Fibroblast of peridontal ligament (primary cell): ENCODE measurements at regions not wholly inside any gene's neighbourhood (a gene's known extent, or its start where the extent isn't known, plus 50 kb on each side); places are given as distances from the start of the nearest gene placed in this dataset.
"Not testable (repeated sequence)": the region's sequence is repeated elsewhere in the genome, so short reads cannot be mapped to it uniquely, and the experiment has no call there.

Source experiments
- DNase-seq: peaks from one replicate; pipeline ENCODE4 v3.0.0-alpha.2; 2010; ENCODE audit errors: extremely low read depth

DNA sequence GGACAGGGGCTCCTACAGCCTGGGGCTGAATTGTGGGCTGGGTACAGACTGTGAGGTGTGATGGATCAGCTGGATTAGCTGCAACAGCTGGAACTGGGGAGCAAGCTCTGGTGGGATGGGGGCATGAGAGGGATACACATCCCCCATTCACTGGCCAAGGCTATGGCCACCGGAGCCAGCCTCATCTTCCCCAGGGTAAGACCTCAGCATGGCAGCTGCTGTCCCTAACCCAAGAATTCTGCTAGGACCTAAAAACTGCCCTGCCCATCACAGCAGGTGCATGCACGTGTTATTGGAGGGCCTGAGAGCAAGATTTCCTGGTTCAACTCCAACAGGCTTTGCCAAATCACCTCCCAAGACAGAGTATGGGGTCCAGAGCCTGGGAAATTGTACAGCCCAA lies 258.6 kb upstream of the AGTR2 start:
- no peak for DNase-seq

DNA sequence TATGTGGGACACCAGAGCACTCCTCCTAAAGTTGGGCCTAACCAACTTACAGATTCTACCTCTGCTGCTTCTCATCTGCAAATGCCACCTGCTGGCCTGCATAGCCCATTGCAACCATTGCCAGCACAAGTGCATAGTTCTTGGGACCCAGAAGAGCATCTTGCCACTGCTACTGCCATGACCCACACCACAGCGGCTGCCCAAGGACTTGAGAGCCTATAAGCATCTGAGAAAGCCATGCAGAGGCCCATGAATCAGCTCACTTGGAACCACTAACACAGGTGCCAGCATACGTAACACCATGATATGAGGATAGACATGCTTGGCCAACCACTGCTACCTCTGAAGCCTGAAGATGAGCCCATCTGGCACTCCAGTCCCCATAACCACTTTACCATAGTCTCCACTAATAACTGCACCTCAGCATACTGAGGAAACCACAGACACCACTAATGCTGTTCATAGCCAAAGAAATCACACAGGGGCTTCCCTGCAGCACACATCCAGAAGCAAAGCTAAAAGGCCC lies 258.1 kb upstream of the AGTR2 start:
- no peak for DNase-seq

DNA sequence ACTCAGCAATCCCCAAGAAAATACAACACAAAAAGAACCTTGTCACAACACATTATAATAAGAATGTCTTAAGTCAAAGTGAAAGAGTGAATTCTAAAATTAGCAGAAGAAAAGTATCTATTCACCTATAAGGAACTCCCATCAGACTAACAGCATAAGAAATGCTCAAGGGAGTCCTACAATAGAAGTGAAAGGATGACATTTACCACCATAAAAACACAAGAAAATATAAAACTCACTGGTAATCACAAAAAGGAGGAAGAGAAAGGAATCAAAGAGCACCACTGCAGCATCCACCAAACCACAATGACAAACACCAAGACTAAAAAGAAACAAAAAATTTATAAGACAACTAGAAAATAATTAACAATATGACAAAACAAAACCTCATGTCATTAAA lies 257.0 kb upstream of the AGTR2 start:
- no peak for DNase-seq

DNA sequence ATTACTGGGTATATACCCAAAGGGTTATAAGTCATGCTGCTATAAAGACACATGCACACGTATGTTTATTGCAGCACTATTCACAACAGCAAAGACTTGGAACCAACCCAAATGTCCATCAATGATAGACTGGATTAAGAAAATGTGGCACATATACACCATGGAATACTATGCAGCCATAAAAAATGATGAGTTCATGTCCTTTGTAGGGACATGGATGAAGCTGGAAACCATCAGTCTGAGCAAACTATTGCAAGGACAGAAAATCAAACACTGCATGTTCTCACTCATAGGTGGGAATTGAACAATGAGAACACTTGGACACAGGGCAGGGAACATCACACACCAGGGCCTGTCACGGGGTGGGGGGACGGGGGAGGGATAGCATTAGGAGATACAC lies 254.9 kb upstream of the AGTR2 start:
- DNase-seq: not testable (repeated sequence)

DNA sequence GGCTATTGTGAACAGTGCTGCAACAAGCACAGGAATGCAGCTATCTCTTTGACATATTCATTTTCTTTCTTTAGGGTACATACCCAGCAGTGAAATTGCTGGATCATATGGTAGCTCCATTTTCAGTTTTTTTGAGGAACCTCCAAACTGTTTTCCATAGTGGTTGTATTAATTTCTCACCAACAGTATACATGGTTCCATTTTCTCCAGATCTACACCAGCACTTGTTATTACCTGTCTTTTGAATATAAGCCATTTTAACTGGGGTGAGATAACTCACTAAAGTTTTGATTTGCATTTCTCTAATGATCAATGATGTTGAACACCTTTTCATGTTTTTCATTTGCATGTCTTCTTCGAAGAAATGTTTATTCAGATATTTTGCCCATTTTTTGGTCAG lies 241.1 kb upstream of the AGTR2 start:
- no peak for DNase-seq

DNA sequence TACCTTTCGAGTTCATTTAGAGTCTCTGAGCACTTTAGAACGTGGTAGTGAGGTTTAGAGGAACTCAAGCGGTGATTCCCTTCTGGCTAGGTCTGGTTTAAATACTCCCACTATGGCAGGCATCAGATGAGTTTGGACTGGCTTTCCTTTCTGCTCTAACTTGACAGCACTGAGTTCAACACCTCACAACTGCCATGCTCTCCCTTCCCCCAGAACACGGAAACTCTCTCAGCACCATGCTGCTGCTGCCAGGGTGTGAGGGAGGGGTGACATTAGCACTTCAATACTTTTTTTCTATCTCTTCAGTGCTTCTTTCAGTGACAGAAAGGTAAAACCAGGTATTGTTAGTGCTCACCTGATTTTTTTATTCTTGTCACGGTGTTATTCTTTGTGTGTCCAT lies 234.5 kb upstream of the AGTR2 start:
- DNase-seq: no peak

DNA sequence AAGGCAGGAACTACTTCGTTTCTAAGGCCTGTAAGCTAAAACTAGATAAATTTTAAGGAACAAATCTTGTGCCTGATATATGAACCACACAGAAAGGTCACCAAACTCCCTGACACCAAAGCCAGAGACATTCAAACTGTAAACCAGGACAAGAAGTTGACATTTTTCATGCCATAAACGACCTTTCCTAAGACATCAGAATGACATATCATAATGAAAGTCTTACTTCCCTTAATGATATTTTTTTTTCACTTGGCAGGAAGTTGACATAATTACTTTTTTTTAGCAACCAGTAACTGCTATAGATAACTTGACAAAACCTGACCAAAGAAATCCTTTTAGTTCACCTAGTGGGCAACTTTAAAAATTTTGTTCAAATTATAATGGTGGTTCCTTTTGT lies 231.5 kb upstream of the AGTR2 start:
- no peak for DNase-seq

DNA sequence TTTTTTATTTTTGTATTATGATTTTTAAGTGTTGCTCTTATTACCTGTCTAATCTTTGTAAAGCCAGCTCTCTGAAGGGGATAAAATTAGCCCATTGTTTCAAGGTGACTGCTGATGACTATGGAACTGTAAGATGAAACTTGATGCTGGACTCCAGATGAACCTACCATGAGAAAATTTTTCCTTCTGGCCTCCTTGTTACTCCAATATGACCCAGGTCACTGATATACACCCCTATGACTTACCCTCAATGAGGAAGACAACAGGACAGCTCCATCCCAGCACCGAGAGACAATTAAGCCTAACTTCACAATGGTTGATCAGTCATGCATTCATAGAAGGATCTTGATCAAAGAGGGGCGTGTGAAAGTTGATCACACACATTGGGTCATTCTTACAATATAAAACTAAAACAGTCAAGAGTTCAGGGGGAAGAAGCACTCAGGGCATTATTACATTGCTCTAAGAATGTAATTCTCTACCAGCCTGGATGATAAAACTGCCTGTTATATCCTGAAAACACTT lies 230.8 kb upstream of the AGTR2 start:
- no peak for DNase-seq

DNA sequence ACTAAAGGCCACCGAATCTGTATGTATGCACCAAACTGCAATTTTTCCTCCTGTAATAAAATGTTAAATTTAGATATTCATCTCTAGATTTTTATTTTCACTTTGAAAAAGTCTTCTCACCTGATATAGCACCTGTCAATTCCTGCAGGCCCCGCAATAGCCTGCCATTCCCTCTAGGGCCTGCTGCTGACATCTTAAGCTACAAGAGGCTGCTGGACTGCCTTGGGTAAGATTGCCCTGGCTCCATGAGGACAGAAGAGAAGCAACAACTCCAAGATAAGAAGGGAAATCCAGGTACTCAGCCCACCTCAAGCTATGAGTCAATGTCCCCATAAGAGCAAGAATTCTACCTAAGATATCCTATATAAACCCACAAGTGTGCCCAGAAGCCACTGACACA lies 230.2 kb upstream of the AGTR2 start:
- DNase-seq: no peak

DNA sequence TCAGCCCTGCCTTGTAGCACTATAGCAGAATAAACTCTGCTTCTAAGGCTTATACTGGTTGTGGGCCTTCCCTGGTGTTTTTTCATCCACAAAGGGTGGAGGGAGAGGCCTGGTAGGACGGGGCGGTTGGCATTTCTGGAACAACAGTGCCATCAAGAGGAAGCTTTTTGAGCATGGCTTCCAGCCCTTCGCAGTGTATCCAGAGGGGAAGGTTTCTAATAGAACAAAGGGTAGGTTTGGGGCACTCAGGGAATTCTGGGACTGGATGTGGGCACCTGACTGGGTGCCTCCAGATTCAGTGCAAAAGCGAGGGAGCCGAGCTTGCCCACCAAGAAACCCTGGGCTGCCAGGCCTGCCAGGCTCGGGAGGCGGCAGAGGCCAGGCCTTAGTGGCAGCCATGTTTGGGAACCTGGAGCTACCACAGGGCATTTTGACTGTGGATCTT lies 229.6 kb upstream of the AGTR2 start:
- DNase-seq: no peak

DNA sequence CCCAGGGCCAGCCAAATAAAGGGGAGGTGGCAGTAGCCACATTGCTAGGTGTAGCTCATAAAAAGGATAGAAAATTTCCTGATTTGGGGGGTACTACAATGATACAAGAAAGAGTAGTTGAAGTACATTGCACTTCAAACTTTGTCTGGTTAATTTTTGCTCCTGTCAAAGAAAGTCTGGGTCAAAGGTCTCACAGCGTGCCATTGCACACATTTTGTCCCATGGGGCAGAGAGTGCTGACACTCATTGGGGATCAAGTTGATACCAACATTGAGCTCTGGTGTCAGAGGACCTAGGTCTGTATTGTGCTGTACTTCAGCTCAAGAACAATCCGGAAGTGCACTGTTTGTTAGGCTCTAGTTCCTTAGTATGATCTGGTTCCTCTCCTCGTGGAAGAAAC lies 229.2 kb upstream of the AGTR2 start:
- no peak for DNase-seq

DNA sequence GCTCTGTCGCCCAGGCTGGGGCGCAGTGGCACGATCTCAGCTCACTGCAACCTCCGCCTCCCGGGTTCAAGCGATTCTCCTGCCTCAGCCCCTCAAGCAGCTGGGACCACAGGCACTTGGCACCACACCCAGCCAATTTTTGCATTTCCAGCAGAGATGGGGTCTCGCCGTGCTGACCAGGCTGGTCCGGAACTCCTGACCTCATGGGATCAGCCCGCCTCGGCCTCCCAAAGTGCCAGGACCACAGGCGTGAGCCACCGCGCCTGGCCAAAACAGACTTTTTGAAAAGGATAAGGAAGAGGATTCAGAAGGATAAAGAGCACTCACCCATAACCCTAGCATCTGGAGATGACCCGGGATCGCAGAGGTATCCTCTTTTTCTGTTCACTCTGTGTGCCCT lies 224.5 kb upstream of the AGTR2 start:
- no peak for DNase-seq

DNA sequence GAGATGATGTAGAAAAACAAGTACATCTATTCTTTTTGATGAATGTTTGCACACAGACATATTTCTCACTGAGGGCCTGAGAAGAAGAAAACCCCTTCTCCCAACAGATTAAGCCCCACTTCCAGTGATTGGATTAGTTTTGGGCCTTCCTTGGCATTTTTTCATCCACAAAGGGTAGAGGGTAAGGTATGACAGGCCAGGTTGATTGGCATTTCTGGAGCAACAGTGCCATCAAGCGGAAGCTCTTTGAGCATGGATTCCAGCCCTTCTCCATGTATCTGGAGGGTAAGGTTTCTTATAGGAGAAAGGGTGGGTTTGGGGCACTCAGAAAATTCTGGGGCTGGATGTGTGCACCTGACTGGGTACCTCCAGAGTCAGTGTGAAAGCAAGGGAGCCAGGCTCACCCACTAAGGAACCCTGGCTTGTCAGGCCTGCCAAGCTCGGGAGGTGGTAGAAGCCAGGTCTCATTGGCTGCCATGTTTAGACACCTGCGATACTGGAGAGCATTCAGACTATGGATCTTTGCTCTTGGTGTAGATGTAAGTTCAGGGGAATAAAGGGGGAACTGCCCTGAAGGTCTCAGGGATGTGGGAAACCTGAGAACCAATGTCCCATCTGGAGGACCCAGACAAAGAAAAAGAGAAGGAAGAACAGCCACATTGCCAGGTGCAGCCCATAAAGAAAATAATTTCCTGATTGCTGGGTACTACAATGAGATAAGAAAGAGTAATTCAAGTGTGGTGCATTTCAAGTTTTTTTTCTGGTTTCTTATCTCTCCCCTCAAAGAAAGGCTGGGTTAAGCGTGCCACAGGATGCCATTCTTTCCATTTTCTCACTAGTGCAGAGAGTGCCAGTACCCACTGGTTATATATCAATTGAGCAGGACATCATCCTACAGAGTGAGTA lies 222.3 kb upstream of the AGTR2 start:
- DNase-seq: no peak

DNA sequence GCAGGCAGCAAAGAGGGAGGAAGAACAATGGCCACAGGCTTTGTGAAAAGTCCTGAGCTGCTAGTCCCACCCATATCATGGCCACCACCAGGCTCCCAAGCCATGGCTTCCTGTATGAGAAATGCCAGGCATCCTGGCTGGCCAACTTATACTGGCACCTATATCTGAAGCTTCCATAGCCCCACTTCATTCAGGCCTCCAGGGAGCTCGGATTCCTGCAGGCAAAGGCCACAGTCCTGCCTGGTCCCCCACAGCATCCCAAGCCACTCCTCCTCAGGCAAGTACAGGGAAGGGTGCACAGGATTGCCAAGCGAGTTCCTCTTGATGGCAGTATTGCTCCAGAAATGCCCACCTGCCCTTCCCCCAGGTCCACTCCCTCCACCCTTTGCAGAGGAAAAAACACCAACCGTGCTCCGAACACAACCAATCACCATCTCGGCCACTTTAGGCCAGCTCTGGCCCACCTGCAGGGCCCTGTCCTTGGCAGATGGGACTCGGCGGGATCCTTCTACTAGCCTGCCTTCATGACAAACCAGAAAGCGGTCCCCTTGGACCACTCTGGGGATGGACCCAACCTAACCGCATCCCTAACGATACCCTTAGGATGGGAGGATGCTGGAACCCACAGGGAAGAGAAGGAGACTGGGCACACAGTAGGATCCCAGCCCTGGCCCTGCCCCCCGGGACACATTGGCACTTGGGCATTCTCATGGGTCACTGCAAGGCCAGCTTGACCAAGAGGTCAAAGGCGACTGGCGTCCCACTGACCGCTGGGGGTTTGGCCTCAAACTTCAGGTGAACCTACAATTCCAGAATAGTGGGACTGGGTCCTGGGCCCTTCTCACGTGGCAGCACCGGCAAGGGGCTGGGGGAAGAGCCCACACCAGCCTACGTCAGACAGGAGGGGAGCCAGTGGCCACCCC lies 220.4 kb upstream of the AGTR2 start:
- no peak for DNase-seq

DNA sequence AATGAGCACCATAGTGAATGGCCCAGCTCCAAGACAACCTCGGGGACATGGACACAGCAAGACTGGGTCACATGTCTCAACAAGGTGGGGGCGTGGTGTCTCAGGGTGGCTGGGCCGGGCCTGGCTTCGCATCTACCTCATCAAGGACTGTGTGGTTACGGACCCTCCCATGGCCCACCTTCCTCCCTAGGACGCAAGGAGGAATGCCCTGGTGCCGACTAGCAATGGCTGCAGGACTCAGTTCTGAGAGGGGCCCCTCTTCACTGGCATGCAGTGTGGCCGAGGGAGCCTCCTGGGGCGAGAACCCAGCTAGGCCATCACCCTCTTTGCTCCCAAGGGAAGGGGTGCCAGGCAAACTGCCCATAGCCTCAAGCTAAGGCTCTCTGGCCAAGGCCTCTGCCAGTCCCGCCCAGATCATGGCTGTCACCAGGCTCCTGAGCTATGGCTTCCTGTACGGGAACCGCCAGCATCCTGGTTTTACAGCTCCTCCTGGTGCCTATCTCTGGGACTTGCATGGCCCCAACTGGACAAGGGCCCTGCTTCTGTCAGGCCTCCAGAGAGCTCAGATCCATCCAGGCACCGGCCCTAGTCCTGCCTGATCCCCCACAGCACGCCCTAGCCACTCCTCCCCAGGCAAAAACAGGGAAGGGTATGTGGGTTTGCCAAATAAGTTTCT lies 218.0 kb upstream of the AGTR2 start:
- no peak for DNase-seq

DNA sequence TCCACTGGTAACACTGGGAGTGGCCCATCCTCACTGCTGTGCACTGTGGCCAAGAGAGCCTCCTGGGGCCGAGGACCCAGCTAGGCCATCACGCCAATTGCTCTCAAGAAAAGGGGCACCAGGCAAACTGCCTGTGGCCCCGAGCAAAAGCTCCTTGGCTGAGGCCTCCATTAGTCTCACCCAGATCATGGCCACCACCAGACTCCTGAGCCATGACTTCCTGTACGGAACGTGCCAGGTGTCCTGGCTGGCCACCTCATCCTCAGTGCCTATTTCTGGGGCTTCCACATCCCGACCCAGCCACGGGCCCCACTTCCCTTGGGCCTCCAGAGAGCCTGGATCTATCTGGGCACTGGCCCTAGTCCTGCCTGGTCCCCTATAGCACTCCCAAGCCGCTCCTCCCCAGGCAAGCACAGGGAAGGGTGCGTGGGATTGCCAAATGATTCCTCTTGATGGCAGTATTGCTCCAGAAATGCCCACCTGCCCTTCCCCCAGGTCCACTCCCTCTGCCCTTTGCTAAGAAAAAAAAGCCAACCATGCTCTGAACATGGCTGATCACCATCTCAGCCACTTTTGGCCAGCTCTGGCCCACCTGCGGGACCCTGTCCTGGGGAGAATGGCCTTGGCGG lies 212.6 kb upstream of the AGTR2 start:
- no peak for DNase-seq

DNA sequence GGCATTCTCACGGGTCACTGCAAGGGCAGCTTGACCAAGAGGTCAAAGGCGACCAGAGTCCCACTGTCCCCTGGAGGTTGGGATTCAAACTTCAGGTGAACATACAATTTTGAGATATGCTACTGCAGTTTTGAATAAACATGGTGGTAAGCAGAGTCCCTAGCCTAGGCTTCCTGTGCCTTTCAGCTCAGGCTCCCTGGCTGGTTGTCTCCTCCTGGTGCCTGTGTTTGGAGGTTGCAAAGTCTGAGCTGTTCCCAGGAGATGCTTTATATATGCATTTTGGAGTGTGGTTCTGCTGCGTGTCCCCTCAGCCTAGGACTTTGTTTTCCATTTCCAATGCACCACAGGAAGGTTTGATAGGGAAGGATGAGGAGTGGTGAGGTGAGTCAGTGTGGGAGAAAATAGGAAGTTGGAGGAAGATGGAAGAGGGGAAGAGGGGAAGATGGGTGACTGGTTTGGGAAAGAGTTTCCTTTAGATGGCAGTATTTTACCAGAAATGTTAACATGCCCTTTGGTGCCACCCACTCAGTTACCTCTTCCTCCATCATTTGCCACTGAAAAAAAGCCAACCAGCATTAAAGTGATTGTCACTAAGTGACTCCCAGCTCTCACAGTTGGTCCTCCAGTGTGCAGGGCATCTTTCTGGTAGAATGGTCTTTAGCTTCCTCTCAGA lies 211.7 kb upstream of the AGTR2 start:
- no peak for DNase-seq

DNA sequence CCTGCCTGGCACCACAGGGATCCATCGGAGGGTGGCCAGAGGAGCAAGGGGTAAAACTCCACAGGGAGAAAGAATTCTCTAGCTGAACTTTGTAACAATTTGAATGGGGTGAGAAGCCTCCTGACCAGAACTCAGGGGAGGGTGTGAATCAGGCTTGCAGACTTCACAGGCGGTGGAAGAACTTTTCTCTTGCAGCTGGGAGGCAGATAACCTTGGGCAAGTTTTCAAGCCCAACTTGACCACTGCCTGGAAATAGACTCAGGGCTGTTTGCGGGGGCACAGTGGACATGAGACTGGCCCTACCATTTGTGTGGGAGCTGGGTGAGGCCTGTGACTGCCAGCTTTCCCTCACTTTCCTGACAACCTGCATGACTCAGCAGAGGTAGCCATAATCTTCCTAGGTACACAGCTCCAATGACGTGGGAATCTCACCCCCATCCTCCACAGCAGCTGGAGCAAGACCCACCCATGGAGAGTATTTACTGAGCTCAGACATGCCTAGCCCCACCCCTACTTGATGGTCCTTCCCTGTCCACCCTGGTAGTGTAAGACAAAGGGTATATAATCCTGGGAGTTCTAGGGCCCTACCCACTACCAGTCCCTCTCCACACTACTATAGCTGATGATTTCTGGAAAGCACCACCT lies 210.0 kb upstream of the AGTR2 start:
- DNase-seq: no peak

DNA sequence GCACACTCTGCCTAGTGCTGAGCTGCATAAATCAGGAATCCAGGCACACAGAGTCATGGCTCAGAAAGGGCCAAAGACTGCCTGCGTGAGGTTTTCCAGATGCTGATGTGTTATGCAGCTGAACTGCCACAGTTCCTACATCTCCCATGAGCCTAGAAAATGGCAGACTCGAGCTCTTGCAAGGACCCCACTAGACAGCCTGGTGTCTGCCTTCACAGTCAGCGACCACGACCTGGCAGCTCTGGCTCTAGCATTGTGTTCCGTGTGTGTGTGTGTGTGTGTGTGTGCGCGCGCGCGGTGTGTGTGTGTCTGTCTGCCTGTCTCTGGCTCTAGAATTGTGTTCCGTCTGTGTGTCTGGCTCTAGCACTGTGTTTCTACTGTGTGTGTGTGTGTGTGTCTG lies 203.6 kb upstream of the AGTR2 start:
- peak; percentile 1 for DNase-seq
